PC-3 (cell line): ENCODE measurements at regions not wholly inside any gene's neighbourhood (a gene's known extent, or its start where the extent isn't known, plus 50 kb on each side); places are given as distances from the start of the nearest gene placed in this dataset.

Experiments
- EZH2 ChIP-seq: fragments of 300-600 bp; sonication (generic); IDR thresholded peaks from one replicate; pipeline ENCODE4 v1.6.1; 2017; ENCODE audit warnings: antibody characterized with exemption, mild to moderate bottlenecking, low read length; ENCODE audit not compliant: unreplicated experiment
- EZH2phosphoT487 ChIP-seq: fragments of 300-600 bp; sonication (generic); IDR thresholded peaks from 2 replicates; pipeline ENCODE4 v1.6.1; 2018; ENCODE audit warnings: mild to moderate bottlenecking, antibody characterized with exemption, low read length, borderline replicate concordance
- TF ChIP-seq, protein P1 (sequence below): fragments of 300-600 bp; sonication (generic); conservative IDR thresholded peaks from 2 replicates; pipeline ENCODE4 v1.5.1; 2017; ENCODE audit warnings: antibody characterized with exemption, low read depth, mild to moderate bottlenecking, low read length

DNA sequence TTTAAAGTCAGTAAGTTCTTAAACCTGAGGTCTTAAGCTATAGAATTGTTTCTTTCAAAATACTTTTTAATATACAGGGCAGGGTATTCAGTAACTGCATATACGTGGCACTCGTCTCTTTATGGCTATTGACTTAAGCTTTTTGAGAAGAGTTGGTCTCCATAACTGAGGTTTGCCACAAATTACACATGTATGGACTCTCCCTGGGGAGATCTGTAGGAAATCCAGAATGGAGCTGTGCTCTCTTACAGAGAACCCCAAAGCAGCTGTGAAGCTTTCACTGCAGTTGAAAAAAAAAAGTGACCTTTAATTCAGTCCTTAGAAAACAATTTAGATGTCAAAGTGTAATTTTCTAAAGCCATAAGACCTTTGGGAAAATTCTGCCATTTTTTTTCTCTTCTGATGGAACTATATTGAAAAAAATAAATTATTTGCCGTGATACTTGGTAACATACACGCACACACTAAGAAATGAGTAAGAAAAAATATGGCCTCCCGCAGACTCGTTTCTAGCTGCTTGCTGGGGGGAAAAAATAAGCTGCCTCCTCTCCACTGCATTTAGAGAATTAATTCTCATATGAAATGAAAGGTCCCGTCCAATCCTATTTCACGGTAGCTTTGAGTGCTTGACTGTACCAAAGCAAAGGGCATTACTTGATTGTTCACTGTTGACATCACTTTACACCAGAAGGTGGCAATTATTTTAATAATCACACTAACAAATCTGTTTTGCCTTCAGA, 159.4 kb upstream of the TENM3 start:
- TF ChIP-seq, protein P1, sequence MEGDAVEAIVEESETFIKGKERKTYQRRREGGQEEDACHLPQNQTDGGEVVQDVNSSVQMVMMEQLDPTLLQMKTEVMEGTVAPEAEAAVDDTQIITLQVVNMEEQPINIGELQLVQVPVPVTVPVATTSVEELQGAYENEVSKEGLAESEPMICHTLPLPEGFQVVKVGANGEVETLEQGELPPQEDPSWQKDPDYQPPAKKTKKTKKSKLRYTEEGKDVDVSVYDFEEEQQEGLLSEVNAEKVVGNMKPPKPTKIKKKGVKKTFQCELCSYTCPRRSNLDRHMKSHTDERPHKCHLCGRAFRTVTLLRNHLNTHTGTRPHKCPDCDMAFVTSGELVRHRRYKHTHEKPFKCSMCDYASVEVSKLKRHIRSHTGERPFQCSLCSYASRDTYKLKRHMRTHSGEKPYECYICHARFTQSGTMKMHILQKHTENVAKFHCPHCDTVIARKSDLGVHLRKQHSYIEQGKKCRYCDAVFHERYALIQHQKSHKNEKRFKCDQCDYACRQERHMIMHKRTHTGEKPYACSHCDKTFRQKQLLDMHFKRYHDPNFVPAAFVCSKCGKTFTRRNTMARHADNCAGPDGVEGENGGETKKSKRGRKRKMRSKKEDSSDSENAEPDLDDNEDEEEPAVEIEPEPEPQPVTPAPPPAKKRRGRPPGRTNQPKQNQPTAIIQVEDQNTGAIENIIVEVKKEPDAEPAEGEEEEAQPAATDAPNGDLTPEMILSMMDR = no peak
- TF ChIP-seq EZH2 (no peak), EZH2phosphoT487 (no peak)
